Colonic mucosa (tissue), 4 donors: ENCODE measurements at regions not wholly inside any gene's neighbourhood (a gene's known extent, or its start where the extent isn't known, plus 50 kb on each side); places are given as distances from the start of the nearest gene placed in this dataset.

Source experiments
- DNase-seq: peaks from one replicate; pipeline ENCODE4 v3.0.0-alpha.2; 2020
- H3K27ac ChIP-seq: fragments of 200-600 bp; one replicate; pipeline ENCODE4 v1.8.0; 2021
- H3K27me3 ChIP-seq: fragments of 200-600 bp; one replicate; pipeline ENCODE4 v1.8.0; 2021
- H3K36me3 ChIP-seq: fragments of 200-600 bp; one replicate; pipeline ENCODE4 v1.8.0; 2021
- H3K4me1 ChIP-seq: fragments of 200-600 bp; one replicate; pipeline ENCODE4 v1.8.0; 2021; ENCODE audit warnings: mild to moderate bottlenecking
- H3K4me3 ChIP-seq: fragments of 200-600 bp; one replicate; pipeline ENCODE4 v1.8.0; 2021
- H3K9ac ChIP-seq, 2 donors: one replicate each; pipeline ENCODE4 v1.7.0; 2013; ENCODE audit warnings: control low read depth in 2 of 2, low read depth in 2 of 2, low read length in 2 of 2
- H3K9me3 ChIP-seq: fragments of 200-600 bp; one replicate; pipeline ENCODE4 v1.8.0; 2021
- intact Hi-C: fragments of 100-400 bp; cut with DNase I; formaldehyde crosslinking; loops from one replicate; pipeline ENCODE4 v1.14.1; 2022
- TF ChIP-seq, protein P1 (sequence below): fragments of 200-600 bp; IDR thresholded peaks from one replicate; pipeline ENCODE4 v1.8.0; 2022; ENCODE audit warnings: antibody characterized with exemption, mild to moderate bottlenecking
- donor health status: healthy.
- donor health status: DM: no; HTN: no; CAD: no.
- donor health status: DM: no; HTN: no; CAD: no.

DNA sequence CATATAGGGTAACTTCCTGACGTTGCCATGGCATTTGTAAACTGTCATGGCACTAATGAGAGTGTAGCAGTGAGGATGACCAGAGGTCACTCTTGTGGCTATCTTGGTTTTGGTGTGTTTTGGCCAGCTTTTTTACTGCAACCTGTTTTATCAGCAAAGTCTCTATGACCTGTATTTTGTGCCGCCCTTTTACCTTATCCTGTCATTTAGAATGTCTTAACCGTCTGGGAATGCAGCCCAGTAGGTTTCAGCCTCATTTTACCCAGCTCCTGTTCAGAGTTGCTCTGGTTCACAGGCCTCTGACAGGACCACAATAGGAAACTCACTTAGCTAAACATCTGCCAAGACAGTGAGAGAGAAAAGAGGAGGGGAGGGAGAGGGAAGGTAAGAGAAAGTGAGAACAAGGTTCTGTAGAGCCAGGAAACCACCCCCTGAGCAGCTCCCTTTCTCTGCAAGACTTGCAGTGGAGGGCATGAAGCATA is 64.8 kb upstream of the PLEKHG3 start:
- intact Hi-C loops = loop anchor here (10.0 kb wide), 1 partner anchor 295 kb away; no protein-coding TSS in a partner anchor
- TF ChIP-seq, protein P1, sequence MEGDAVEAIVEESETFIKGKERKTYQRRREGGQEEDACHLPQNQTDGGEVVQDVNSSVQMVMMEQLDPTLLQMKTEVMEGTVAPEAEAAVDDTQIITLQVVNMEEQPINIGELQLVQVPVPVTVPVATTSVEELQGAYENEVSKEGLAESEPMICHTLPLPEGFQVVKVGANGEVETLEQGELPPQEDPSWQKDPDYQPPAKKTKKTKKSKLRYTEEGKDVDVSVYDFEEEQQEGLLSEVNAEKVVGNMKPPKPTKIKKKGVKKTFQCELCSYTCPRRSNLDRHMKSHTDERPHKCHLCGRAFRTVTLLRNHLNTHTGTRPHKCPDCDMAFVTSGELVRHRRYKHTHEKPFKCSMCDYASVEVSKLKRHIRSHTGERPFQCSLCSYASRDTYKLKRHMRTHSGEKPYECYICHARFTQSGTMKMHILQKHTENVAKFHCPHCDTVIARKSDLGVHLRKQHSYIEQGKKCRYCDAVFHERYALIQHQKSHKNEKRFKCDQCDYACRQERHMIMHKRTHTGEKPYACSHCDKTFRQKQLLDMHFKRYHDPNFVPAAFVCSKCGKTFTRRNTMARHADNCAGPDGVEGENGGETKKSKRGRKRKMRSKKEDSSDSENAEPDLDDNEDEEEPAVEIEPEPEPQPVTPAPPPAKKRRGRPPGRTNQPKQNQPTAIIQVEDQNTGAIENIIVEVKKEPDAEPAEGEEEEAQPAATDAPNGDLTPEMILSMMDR = no peak
- Histone ChIP-seq H3K27me3 (no peaks in the 10 kb centered on the region), H3K36me3 (no peaks in the 10 kb centered on the region), H3K27ac (no peak overlapping the region), H3K4me3 (no peak overlapping the region), H3K9me3 (no peaks in the 10 kb centered on the region), H3K4me1 (no peaks in the 10 kb centered on the region), H3K9ac (no peak overlapping the region)
- no peak for DNase-seq

DNA sequence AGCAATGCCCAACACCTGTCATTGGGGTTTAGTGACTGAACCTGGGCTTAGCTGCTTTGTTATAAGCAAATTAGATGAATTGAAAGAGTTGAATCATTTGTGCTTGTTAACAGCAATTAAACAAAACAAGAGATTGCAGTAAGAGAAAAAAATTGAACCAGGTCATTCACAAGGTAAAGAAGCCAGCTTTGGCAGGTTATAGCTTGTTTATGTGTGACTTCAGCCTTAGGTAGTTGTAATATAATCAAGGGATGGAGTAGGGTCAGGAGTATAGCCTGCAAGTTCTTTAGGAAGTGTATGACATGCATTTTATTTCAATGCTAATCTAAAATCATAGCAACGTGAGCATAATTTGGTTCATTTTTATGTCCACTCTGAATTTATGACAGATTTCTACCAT is 63.4 kb upstream of the PLEKHG3 start:
- Histone ChIP-seq H3K4me3 (no peak overlapping the region), H3K9me3 (no peaks in the 10 kb centered on the region), H3K36me3 (no peaks in the 10 kb centered on the region), H3K27me3 (no peaks in the 10 kb centered on the region), H3K27ac (no peak overlapping the region), H3K9ac (no peak overlapping the region), H3K4me1 (no peaks in the 10 kb centered on the region)
- DNase-seq = no peak
- TF ChIP-seq, protein P1 = no peak
- intact Hi-C loops = no loop called here

DNA sequence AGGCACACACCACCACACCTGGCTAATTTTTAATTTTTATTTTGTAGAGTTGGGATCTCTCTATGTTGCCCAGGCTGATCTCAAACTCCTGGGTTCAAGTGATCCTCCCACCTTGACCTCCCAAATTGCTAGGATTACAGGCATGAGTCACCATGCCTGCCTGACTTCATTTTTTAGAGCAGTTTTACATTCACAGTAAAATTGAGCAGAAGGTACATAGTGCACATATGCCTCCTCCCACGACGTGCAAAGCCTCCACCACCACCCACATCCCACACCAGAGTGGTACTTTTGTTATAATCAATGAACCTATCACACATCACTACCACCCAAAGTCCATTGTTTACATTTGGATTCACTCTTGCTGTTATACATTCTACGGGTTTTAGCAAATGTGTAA is 62.5 kb upstream of the PLEKHG3 start:
- Histone ChIP-seq H3K9ac (no peak overlapping the region), H3K27me3 (no peaks in the 10 kb centered on the region), H3K9me3 (no peaks in the 10 kb centered on the region), H3K4me3 (no peak overlapping the region), H3K27ac (no peak overlapping the region), H3K4me1 (no peaks in the 10 kb centered on the region), H3K36me3 (no peaks in the 10 kb centered on the region)
- TF ChIP-seq, protein P1 = no peak
- no peak for DNase-seq
- intact Hi-C loops = no loop called here

DNA sequence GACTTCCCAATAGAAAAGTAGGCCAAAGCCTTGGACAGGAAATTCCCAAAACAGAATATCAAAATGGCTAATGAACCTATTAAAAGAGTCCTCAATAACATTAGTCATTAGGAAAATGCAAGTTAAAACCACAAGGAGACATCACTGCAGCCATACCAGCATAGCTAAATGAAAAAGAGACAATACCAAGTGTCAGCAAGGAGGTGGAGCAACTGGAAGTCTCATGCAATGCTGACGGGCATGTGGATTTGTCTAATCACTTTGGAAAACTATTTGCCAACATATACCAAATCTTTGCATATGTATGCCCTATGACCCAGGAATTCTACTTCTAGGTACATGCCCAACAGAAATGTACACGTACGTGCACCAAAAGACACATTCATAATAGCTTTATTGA is 60.5 kb upstream of the PLEKHG3 start:
- no peaks in the 10 kb centered on the region for H3K9me3 ChIP-seq
- H3K9ac ChIP-seq = no peak overlapping the region
- no peaks in the 10 kb centered on the region for H3K36me3 ChIP-seq
- H3K4me1 ChIP-seq = no peaks in the 10 kb centered on the region
- no peak overlapping the region for H3K4me3 ChIP-seq
- intact Hi-C loops = no loop called here
- TF ChIP-seq, protein P1 = no peak
- no peak overlapping the region for H3K27ac ChIP-seq
- DNase-seq = no peak
- no peaks in the 10 kb centered on the region for H3K27me3 ChIP-seq

DNA sequence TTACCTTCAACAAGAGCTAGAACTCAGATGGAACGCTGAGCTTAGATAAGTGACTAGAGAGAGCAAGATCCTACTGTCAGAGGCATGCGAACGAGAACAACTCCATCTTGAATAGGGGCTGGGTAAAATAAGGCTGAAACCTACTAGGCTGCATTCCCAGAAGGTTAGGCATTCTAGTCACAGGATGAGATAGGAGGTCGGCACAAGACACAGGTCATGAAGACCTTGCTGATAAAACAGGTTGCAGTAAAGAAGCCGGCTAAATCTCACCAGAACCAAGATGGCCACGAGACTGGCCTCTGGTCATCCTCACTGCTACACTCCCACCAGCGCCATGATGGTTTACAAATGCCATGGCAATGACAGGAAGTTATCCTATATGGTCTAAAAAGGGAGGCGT is 59.6 kb upstream of the PLEKHG3 start:
- H3K9ac ChIP-seq = no peak overlapping the region
- H3K36me3 ChIP-seq = no peaks in the 10 kb centered on the region
- intact Hi-C loops = no loop called here
- TF ChIP-seq, protein P1 = no peak
- no peak overlapping the region for H3K4me3 ChIP-seq
- no peaks in the 10 kb centered on the region for H3K9me3 ChIP-seq
- H3K27ac ChIP-seq = no peak overlapping the region
- DNase-seq = no peak
- H3K4me1 ChIP-seq = no peaks in the 10 kb centered on the region
- H3K27me3 ChIP-seq = no peaks in the 10 kb centered on the region
